22Rv1 (cell line): ENCODE measurements at regions not wholly inside any gene's neighbourhood (a gene's known extent, or its start where the extent isn't known, plus 50 kb on each side); places are given as distances from the start of the nearest gene placed in this dataset.

ENCODE experiments used
- ZFX ChIP-seq: fragments of 450-650 bp; IDR thresholded peaks from 2 replicates; pipeline ENCODE4 v1.6.1; 2017; ENCODE audit warnings: antibody characterized with exemption, borderline replicate concordance
- TF ChIP-seq, protein P1 (sequence below): fragments of 450-650 bp; IDR thresholded peaks from 2 replicates; pipeline ENCODE4 v1.5.1; 2017; ENCODE audit warnings: mild to moderate bottlenecking

DNA sequence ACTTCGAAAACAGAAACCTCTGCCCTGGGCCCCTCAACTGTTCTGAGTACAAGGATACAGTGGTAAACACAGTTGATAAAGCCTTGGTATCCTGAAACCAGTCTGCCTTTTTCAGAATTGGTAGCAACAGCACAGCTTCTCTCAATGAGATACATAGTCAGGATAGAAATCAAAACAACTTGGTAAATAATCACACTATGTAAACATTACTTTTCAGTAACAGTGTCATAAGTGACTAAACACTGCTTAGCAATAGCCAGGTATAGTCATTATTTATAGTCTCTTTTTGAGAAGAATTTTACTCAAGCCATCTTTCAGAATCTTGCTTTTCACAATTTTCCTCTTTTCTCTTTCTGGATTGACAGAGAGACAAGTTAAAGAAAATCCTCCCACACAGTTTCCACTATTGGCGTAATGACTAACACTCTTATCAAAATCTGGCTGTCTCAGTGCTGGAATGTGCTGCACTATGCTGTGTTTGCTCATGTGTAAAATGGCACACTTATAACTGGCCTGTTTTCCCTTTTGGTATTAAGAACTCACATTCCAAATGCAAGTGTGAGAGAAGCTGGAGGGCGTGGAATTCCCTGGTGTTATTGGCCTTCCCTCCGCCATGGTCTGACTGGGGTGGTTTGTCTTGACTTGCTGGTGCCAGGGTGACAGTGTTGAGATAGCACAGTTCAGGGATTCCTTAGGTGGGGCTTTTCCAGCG, 368.8 kb downstream of the TDRD3 start:
- TF ChIP-seq, protein P1, sequence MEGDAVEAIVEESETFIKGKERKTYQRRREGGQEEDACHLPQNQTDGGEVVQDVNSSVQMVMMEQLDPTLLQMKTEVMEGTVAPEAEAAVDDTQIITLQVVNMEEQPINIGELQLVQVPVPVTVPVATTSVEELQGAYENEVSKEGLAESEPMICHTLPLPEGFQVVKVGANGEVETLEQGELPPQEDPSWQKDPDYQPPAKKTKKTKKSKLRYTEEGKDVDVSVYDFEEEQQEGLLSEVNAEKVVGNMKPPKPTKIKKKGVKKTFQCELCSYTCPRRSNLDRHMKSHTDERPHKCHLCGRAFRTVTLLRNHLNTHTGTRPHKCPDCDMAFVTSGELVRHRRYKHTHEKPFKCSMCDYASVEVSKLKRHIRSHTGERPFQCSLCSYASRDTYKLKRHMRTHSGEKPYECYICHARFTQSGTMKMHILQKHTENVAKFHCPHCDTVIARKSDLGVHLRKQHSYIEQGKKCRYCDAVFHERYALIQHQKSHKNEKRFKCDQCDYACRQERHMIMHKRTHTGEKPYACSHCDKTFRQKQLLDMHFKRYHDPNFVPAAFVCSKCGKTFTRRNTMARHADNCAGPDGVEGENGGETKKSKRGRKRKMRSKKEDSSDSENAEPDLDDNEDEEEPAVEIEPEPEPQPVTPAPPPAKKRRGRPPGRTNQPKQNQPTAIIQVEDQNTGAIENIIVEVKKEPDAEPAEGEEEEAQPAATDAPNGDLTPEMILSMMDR = no peak
- no peak for TF ChIP-seq ZFX
